ENCODE measurements at regions not wholly inside any gene's neighbourhood (a gene's known extent, or its start where the extent isn't known, plus 50 kb on each side); places are given as distances from the start of the nearest gene placed in this dataset.

DNA sequence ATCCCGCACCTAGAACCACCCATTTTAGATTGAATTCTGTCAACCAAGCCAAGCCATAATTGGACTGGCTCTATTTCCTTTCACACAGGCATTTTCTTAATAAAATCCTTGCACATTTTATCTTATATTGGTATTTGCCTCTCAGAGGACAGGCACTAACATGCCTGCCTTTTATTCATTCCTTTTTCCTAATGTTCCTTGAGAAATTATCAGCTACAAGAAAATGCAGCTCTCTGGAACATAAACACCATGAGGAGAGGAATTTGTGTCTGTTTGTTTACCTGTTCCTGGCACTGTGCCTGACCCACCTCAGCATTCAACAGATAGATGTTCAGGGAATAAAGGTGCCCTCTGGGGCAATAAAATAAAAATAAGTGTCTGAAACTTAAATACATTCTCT is 116.2 kb downstream of the PDHA2 start:
- TF ChIP-seq, protein P1, sequence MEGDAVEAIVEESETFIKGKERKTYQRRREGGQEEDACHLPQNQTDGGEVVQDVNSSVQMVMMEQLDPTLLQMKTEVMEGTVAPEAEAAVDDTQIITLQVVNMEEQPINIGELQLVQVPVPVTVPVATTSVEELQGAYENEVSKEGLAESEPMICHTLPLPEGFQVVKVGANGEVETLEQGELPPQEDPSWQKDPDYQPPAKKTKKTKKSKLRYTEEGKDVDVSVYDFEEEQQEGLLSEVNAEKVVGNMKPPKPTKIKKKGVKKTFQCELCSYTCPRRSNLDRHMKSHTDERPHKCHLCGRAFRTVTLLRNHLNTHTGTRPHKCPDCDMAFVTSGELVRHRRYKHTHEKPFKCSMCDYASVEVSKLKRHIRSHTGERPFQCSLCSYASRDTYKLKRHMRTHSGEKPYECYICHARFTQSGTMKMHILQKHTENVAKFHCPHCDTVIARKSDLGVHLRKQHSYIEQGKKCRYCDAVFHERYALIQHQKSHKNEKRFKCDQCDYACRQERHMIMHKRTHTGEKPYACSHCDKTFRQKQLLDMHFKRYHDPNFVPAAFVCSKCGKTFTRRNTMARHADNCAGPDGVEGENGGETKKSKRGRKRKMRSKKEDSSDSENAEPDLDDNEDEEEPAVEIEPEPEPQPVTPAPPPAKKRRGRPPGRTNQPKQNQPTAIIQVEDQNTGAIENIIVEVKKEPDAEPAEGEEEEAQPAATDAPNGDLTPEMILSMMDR (conservative IDR thresholded peaks at IDR 0.05; ENCODE audit: low read depth, low read length): no peak
- no peak for TF ChIP-seq EZH2 (IDR thresholded peaks at IDR 0.05; ENCODE audit: borderline replicate concordance, low read depth, low read length, poor library complexity, severe bottlenecking)

Data from A673 (cell line).